Neural cell (in vitro differentiated cells): ENCODE measurements at regions not wholly inside any gene's neighbourhood (a gene's known extent, or its start where the extent isn't known, plus 50 kb on each side); places are given as distances from the start of the nearest gene placed in this dataset.

ENCODE experiments used
- CTCF ChIP-seq: fragments of 450-650 bp; IDR thresholded peaks from 2 replicates; pipeline ENCODE4 v1.5.1; 2014; ENCODE audit warnings: antibody characterized with exemption, mild to moderate bottlenecking, moderate library complexity; ENCODE audit not compliant: poor library complexity, severe bottlenecking
- POLR2AphosphoS5 ChIP-seq: IDR thresholded peaks from 2 replicates; pipeline ENCODE4 v1.6.1; 2012

- TF ChIP-seq CTCF (no peak), POLR2AphosphoS5 (no peak)
Observed at GRCh38 chr2:145655165-145655765, 1135.3 kb upstream of the ZEB2 start.
